Right lobe of liver (tissue), 4 donors: ENCODE measurements at regions not wholly inside any gene's neighbourhood (a gene's known extent, or its start where the extent isn't known, plus 50 kb on each side); places are given as distances from the start of the nearest gene placed in this dataset.

Source experiments
- POLR2A ChIP-seq: fragments of 450-650 bp; IDR thresholded peaks from one replicate; pipeline ENCODE4 v1.6.1; 2017; ENCODE audit warnings: antibody characterized with exemption, mild to moderate bottlenecking
- TF ChIP-seq, protein P1 (sequence below), 4 donors: fragments of 200-600 bp in 3 of 4; fragments of 450-650 bp in 1 of 4; IDR thresholded peaks; one replicate each; pipeline versions ENCODE4 v1.5.1 to v1.8.0; 2016 to 2022; ENCODE audit warnings: antibody characterized with exemption in 4 of 4, mild to moderate bottlenecking in 2 of 4
- donor health status: DM: no; HTN: no; CAD: no.
- donor health status: DM: no; HTN: no; CAD: no.
- donor health status: DM: no; HTN: yes; CAD: no.

DNA sequence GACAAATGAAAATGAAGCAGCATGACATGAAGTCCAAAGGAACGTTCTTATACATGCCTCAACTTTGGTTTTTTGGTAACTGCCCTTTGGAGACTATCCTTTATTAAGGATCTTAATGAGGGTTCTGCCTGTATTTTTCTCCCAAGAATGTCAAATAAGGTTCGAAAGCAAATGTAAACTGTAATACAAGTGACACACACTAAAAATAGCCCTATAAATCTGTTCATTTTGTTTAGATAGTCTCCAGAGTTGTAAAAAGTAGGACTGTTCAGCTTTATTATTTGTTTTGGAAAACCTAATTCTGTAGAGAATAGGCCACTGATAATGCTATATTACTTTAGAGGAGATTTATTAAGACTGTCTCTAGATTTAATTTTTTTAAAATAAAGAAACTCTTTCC lies 80.5 kb upstream of the CDIN1 start:
- TF ChIP-seq, protein P1, sequence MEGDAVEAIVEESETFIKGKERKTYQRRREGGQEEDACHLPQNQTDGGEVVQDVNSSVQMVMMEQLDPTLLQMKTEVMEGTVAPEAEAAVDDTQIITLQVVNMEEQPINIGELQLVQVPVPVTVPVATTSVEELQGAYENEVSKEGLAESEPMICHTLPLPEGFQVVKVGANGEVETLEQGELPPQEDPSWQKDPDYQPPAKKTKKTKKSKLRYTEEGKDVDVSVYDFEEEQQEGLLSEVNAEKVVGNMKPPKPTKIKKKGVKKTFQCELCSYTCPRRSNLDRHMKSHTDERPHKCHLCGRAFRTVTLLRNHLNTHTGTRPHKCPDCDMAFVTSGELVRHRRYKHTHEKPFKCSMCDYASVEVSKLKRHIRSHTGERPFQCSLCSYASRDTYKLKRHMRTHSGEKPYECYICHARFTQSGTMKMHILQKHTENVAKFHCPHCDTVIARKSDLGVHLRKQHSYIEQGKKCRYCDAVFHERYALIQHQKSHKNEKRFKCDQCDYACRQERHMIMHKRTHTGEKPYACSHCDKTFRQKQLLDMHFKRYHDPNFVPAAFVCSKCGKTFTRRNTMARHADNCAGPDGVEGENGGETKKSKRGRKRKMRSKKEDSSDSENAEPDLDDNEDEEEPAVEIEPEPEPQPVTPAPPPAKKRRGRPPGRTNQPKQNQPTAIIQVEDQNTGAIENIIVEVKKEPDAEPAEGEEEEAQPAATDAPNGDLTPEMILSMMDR (IDR thresholded peaks at IDR 0.05), result no peak
- no peak for TF ChIP-seq POLR2A
